Pancreas (tissue), 10 donors: ENCODE measurements at regions not wholly inside any gene's neighbourhood (a gene's known extent, or its start where the extent isn't known, plus 50 kb on each side); places are given as distances from the start of the nearest gene placed in this dataset.
"Not testable (repeated sequence)": the region's sequence is repeated elsewhere in the genome, so short reads cannot be mapped to it uniquely, and the experiment has no call there.

Experiments used
- ATAC-seq, 4 donors: fragments of 200-7000 bp; cut with Tn5 transposase; one replicate each; pipeline versions ENCODE4 v1.8.0 to v1.9.1; 2020; ENCODE audit warnings: mild to moderate bottlenecking in 4 of 4, moderate library complexity in 4 of 4
- DNase-seq, 6 donors: peaks; one replicate each; pipeline ENCODE4 v3.0.0-alpha.2; 2020
- FAIRE-seq: peaks from 2 replicates; lab custom pipeline; 2012; peaks lifted over from hg19 to GRCh38; lab: Jason Lieb, UNC
- H3K27ac ChIP-seq, 4 donors: fragments of 200-600 bp; sonication (generic); 1 replicate in 3 of 4; 2 replicates in 1 of 4; pipeline versions ENCODE4 v1.5.0 to v1.8.0; 2020
- H3K27me3 ChIP-seq, 4 donors: fragments of 200-600 bp; one replicate each; pipeline ENCODE4 v1.8.0; 2021
- H3K36me3 ChIP-seq, 3 donors: fragments of 200-600 bp; sonication (generic) in 1 of 3; one replicate each; pipeline versions ENCODE4 v1.5.0 to v1.8.0; 2020 to 2021
- H3K4me1 ChIP-seq, 3 donors: fragments of 200-600 bp; one replicate each; pipeline ENCODE4 v1.8.0; 2021
- H3K4me3 ChIP-seq, 4 donors: fragments of 200-600 bp; sonication (generic) in 2 of 4; one replicate each; pipeline versions ENCODE4 v1.5.0 to v1.8.0; 2020 to 2021
- H3K9me3 ChIP-seq, 4 donors: fragments of 200-600 bp; one replicate each; pipeline ENCODE4 v1.8.0; 2021
- CTCF ChIP-seq, 4 donors: fragments of 200-600 bp; sonication (generic) in 3 of 4; IDR thresholded peaks; one replicate each; pipeline versions ENCODE4 v1.5.0 to v1.8.0; 2021; ENCODE audit warnings: antibody characterized with exemption in 4 of 4
- WGBS, 2 donors: extraction: QIAGEN DNeasy Blood & Tissue Kit; methylation state at CpG; one replicate each; pipeline ENCODE4 v1.1.7; 2013; 5-methylcytosine and 5-hydroxymethylcytosine counted together
- intact Hi-C, 3 donors: fragments of 100-400 bp; cut with DNase I; formaldehyde crosslinking; loops; one replicate each; pipeline versions ENCODE4 v1.11.1 to v1.14.2; 2022
- donor health status: healthy with polysubstance abuse.
- donor health status: DM: no; HTN: no; CAD: no; lungs with moderate emphysema.
- donor health status: DM: no; HTN: no; CAD: no.
- donor health status: control.
- donor health status: control.
- donor health status: Bipolar disorder and iron deficiency.
- donor health status: DM: yes; HTN: yes; CAD: no.
- donor health status: DM: no; HTN: no; CAD: no.
- donor health status: DM: no; HTN: no; CAD: no.
- donor health status: DM: yes; HTN: yes; CAD: no.

- Histone ChIP-seq H3K27ac (no peak overlapping the region), H3K36me3 (no peaks in the 10 kb centered on the region), H3K4me3 (no peak overlapping the region), H3K4me1 (no peaks in the 10 kb centered on the region), H3K27me3 (no peaks in the 10 kb centered on the region), H3K9me3 (no peaks in the 10 kb centered on the region)
- WGBS, 2 donors, result 89 to 90% methylated on average over 10 of the region's 10 CpGs
- intact Hi-C loops, result no loop called here
- TF ChIP-seq CTCF (IDR thresholded peaks at IDR 0.05), result no peak
- ATAC-seq (no peak), FAIRE-seq (no peak), DNase-seq (no peak)
Measured at GRCh38 chr15:66968806-66969596, 96.4 kb upstream of the SMAD3 start.

GRCh38 chr15:66974131-66974530, 91.3 kb upstream of the SMAD3 start:
- H3K27ac ChIP-seq, DNase-seq, H3K9me3 ChIP-seq, FAIRE-seq, H3K36me3 ChIP-seq, H3K27me3 ChIP-seq, H3K4me1 ChIP-seq, intact Hi-C loops, ATAC-seq, H3K4me3 ChIP-seq: not testable (repeated sequence)
- WGBS, 2 donors, result 87 to 93% methylated on average over 10 of the region's 10 CpGs

- H3K4me1 ChIP-seq, FAIRE-seq, ATAC-seq, H3K36me3 ChIP-seq, H3K4me3 ChIP-seq, DNase-seq, H3K9me3 ChIP-seq, intact Hi-C loops, H3K27ac ChIP-seq, H3K27me3 ChIP-seq: not testable (repeated sequence)
- WGBS, 2 donors, result 89 to 94% methylated on average over 18 of the region's 18 CpGs
Measured at GRCh38 chr15:66976106-66976640, 89.2 kb upstream of the SMAD3 start.

- WGBS, 2 donors, result 83 to 87% methylated on average over 3 of the region's 3 CpGs
- DNase-seq, result not testable (repeated sequence)
Measured at GRCh38 chr15:66980326-66980725, 85.1 kb upstream of the SMAD3 start.

GRCh38 chr15:66981771-66982170, 83.6 kb upstream of the SMAD3 start:
- 54 to 73% methylated on average over 6 of the region's 6 CpGs for WGBS, 2 donors
- H3K9me3 ChIP-seq, result no peaks in the 10 kb centered on the region

More at GRCh38 chr15:66980326-66980725, 85.1 kb upstream of the SMAD3 start:
- H3K4me3 ChIP-seq, H3K4me1 ChIP-seq, H3K36me3 ChIP-seq, H3K27ac ChIP-seq, H3K9me3 ChIP-seq, FAIRE-seq, ATAC-seq, intact Hi-C loops, H3K27me3 ChIP-seq: not testable (repeated sequence)

GRCh38 chr15:66982250-66982649, 83.2 kb upstream of the SMAD3 start:
- H3K36me3 ChIP-seq, result no peaks in the 10 kb centered on the region
- H3K9me3 ChIP-seq, result no peaks in the 10 kb centered on the region
- no peaks in the 10 kb centered on the region for H3K27me3 ChIP-seq
- no peak overlapping the region for H3K4me3 ChIP-seq
- DNase-seq (no peak), ATAC-seq (no peak), FAIRE-seq (no peak)
- no peak overlapping the region for H3K27ac ChIP-seq
- H3K4me1 ChIP-seq, result no peaks in the 10 kb centered on the region
- TF ChIP-seq CTCF (IDR thresholded peaks at IDR 0.05), result no peak
- intact Hi-C loops, result no loop called here
- WGBS, 2 donors, result 96 to 97% methylated on average over 4 of the region's 4 CpGs

More at GRCh38 chr15:66981771-66982170, 83.6 kb upstream of the SMAD3 start:
- ATAC-seq (no peak), FAIRE-seq (no peak), DNase-seq (no peak)
- Histone ChIP-seq H3K36me3 (no peaks in the 10 kb centered on the region), H3K27me3 (no peaks in the 10 kb centered on the region), H3K27ac (no peak overlapping the region), H3K4me3 (no peak overlapping the region), H3K4me1 (no peaks in the 10 kb centered on the region)
- no peak for TF ChIP-seq CTCF (IDR thresholded peaks at IDR 0.05)
- intact Hi-C loops, result no loop called here
